ENCODE measurements at regions not wholly inside any gene's neighbourhood (a gene's known extent, or its start where the extent isn't known, plus 50 kb on each side); places are given as distances from the start of the nearest gene placed in this dataset.
A peak's percentile ranks its signal among the peaks of the same experiment; 100 is the strongest.

GRCh38 chr16:73978407-73978784 is 318.2 kb upstream of the PSMD7 start:
- H3K27ac ChIP-seq (ENCODE audit: low read depth in 1 of 2, low read length in 1 of 2), result no peak overlapping the region
- H3K4me3 ChIP-seq (ENCODE audit: low read length in 2 of 2), result no peak overlapping the region
- H3K4me1 ChIP-seq (ENCODE audit: control insufficient read depth in 2 of 2, insufficient read depth in 2 of 2, low read length in 2 of 2), result no peaks in the 10 kb centered on the region
- H3K9me3 ChIP-seq (ENCODE audit: control insufficient read depth in 2 of 2, insufficient read depth in 1 of 2, low read length in 1 of 2), result no peaks in the 10 kb centered on the region
- no peak for DNase-seq (ENCODE audit: low read depth in 6 of 9, low spot score in 9 of 9)
- no peaks in the 10 kb centered on the region for H3K36me3 ChIP-seq (ENCODE audit: control insufficient read depth in 2 of 2, insufficient read depth in 2 of 2, low read length in 1 of 2)
- H3K27me3 ChIP-seq (ENCODE audit: control insufficient read depth in 2 of 2, insufficient read depth in 1 of 2, low read length in 1 of 2), result no peaks in the 10 kb centered on the region
- WGBS, result 96% methylated on average over 5 of the region's 5 CpGs

- 85% methylated on average over 3 of the region's 3 CpGs for WGBS
- no peak overlapping the region for H3K4me3 ChIP-seq (ENCODE audit: low read length in 2 of 2)
- no peaks in the 10 kb centered on the region for H3K9me3 ChIP-seq (ENCODE audit: control insufficient read depth in 2 of 2, insufficient read depth in 1 of 2, low read length in 1 of 2)
- DNase-seq (ENCODE audit: low read depth in 6 of 9, low spot score in 9 of 9), result no peak
- H3K36me3 ChIP-seq (ENCODE audit: control insufficient read depth in 2 of 2, insufficient read depth in 2 of 2, low read length in 1 of 2), result no peaks in the 10 kb centered on the region
- no peaks in the 10 kb centered on the region for H3K27me3 ChIP-seq (ENCODE audit: control insufficient read depth in 2 of 2, insufficient read depth in 1 of 2, low read length in 1 of 2)
- H3K27ac ChIP-seq (ENCODE audit: low read depth in 1 of 2, low read length in 1 of 2), result no peak overlapping the region
- no peaks in the 10 kb centered on the region for H3K4me1 ChIP-seq (ENCODE audit: control insufficient read depth in 2 of 2, insufficient read depth in 2 of 2, low read length in 2 of 2)
These were observed 320.0 kb upstream of the PSMD7 start for GRCh38 chr16:73976644-73977043.

- no peaks in the 10 kb centered on the region for H3K9me3 ChIP-seq (ENCODE audit: control insufficient read depth in 2 of 2, insufficient read depth in 1 of 2, low read length in 1 of 2)
- no peaks in the 10 kb centered on the region for H3K4me1 ChIP-seq (ENCODE audit: control insufficient read depth in 2 of 2, insufficient read depth in 2 of 2, low read length in 2 of 2)
- H3K4me3 ChIP-seq (ENCODE audit: low read length in 2 of 2), result no peak overlapping the region
- 75% methylated on average over 4 of the region's 4 CpGs for WGBS
- no peak overlapping the region for H3K27ac ChIP-seq (ENCODE audit: low read depth in 1 of 2, low read length in 1 of 2)
- DNase-seq (ENCODE audit: low read depth in 6 of 9, low spot score in 9 of 9), result no peak
- no peaks in the 10 kb centered on the region for H3K36me3 ChIP-seq (ENCODE audit: control insufficient read depth in 2 of 2, insufficient read depth in 2 of 2, low read length in 1 of 2)
- no peaks in the 10 kb centered on the region for H3K27me3 ChIP-seq (ENCODE audit: control insufficient read depth in 2 of 2, insufficient read depth in 1 of 2, low read length in 1 of 2)
These were observed 323.4 kb upstream of the PSMD7 start for GRCh38 chr16:73973174-73973573.

GRCh38 chr16:73966851-73967250 is 329.8 kb upstream of the PSMD7 start:
- Histone ChIP-seq H3K27me3 (ENCODE audit: control insufficient read depth in 2 of 2, insufficient read depth in 1 of 2, low read length in 1 of 2) (no peaks in the 10 kb centered on the region), H3K27ac (ENCODE audit: low read depth in 1 of 2, low read length in 1 of 2) (no peak overlapping the region), H3K4me1 (ENCODE audit: control insufficient read depth in 2 of 2, insufficient read depth in 2 of 2, low read length in 2 of 2) (no peaks in the 10 kb centered on the region), H3K36me3 (ENCODE audit: control insufficient read depth in 2 of 2, insufficient read depth in 2 of 2, low read length in 1 of 2) (no peaks in the 10 kb centered on the region), H3K4me3 (ENCODE audit: low read length in 2 of 2) (no peak overlapping the region), H3K9me3 (ENCODE audit: control insufficient read depth in 2 of 2, insufficient read depth in 1 of 2, low read length in 1 of 2) (no peaks in the 10 kb centered on the region)
- no peak for DNase-seq (ENCODE audit: low read depth in 6 of 9, low spot score in 9 of 9)
- WGBS, result 88% methylated on average over 5 of the region's 5 CpGs

GRCh38 chr16:73965591-73965990 is 331.0 kb upstream of the PSMD7 start:
- Histone ChIP-seq H3K36me3 (ENCODE audit: control insufficient read depth in 2 of 2, insufficient read depth in 2 of 2, low read length in 1 of 2) (no peaks in the 10 kb centered on the region), H3K9me3 (ENCODE audit: control insufficient read depth in 2 of 2, insufficient read depth in 1 of 2, low read length in 1 of 2) (no peaks in the 10 kb centered on the region), H3K27me3 (ENCODE audit: control insufficient read depth in 2 of 2, insufficient read depth in 1 of 2, low read length in 1 of 2) (no peaks in the 10 kb centered on the region), H3K4me3 (ENCODE audit: low read length in 2 of 2) (no peak overlapping the region), H3K4me1 (ENCODE audit: control insufficient read depth in 2 of 2, insufficient read depth in 2 of 2, low read length in 2 of 2) (no peaks in the 10 kb centered on the region), H3K27ac (ENCODE audit: low read depth in 1 of 2, low read length in 1 of 2) (no peak overlapping the region)
- WGBS, result 98% methylated on average over 3 of the region's 3 CpGs
- DNase-seq (ENCODE audit: low read depth in 6 of 9, low spot score in 9 of 9), result no peak

- 55% methylated on average over 10 of the region's 10 CpGs for WGBS
- H3K4me3 ChIP-seq (ENCODE audit: low read length in 2 of 2), result no peak overlapping the region
- H3K4me1 ChIP-seq (ENCODE audit: control insufficient read depth in 2 of 2, insufficient read depth in 2 of 2, low read length in 2 of 2), result no peaks in the 10 kb centered on the region
- H3K36me3 ChIP-seq (ENCODE audit: control insufficient read depth in 2 of 2, insufficient read depth in 2 of 2, low read length in 1 of 2), result no peaks in the 10 kb centered on the region
- H3K27me3 ChIP-seq (ENCODE audit: control insufficient read depth in 2 of 2, insufficient read depth in 1 of 2, low read length in 1 of 2), result no peaks in the 10 kb centered on the region
- H3K27ac ChIP-seq (ENCODE audit: low read depth in 1 of 2, low read length in 1 of 2), result no peak overlapping the region
- peak; percentile 8 to 70 (median 41) for DNase-seq (ENCODE audit: low read depth in 6 of 9, low spot score in 9 of 9)
- no peaks in the 10 kb centered on the region for H3K9me3 ChIP-seq (ENCODE audit: control insufficient read depth in 2 of 2, insufficient read depth in 1 of 2, low read length in 1 of 2)
These were observed 339.8 kb upstream of the PSMD7 start for GRCh38 chr16:73956587-73957494.

GRCh38 chr16:73955702-73956101 is 340.9 kb upstream of the PSMD7 start:
- Histone ChIP-seq H3K4me1 (ENCODE audit: control insufficient read depth in 2 of 2, insufficient read depth in 2 of 2, low read length in 2 of 2) (no peaks in the 10 kb centered on the region), H3K27ac (ENCODE audit: low read depth in 1 of 2, low read length in 1 of 2) (no peak overlapping the region), H3K9me3 (ENCODE audit: control insufficient read depth in 2 of 2, insufficient read depth in 1 of 2, low read length in 1 of 2) (no peaks in the 10 kb centered on the region), H3K36me3 (ENCODE audit: control insufficient read depth in 2 of 2, insufficient read depth in 2 of 2, low read length in 1 of 2) (no peaks in the 10 kb centered on the region), H3K4me3 (ENCODE audit: low read length in 2 of 2) (no peak overlapping the region), H3K27me3 (ENCODE audit: control insufficient read depth in 2 of 2, insufficient read depth in 1 of 2, low read length in 1 of 2) (no peaks in the 10 kb centered on the region)
- WGBS, result 93% methylated on average over 11 of the region's 11 CpGs
- DNase-seq (ENCODE audit: low read depth in 6 of 9, low spot score in 9 of 9), result no peak

- no peaks in the 10 kb centered on the region for H3K27me3 ChIP-seq (ENCODE audit: control insufficient read depth in 2 of 2, insufficient read depth in 1 of 2, low read length in 1 of 2)
- H3K4me3 ChIP-seq (ENCODE audit: low read length in 2 of 2), result no peak overlapping the region
- WGBS, result 91% methylated on average over 1 of the region's 1 CpG
These were observed 341.4 kb upstream of the PSMD7 start for GRCh38 chr16:73955255-73955654.

GRCh38 chr16:73951481-73951880 is 345.1 kb upstream of the PSMD7 start:
- 68% methylated on average over 3 of the region's 3 CpGs for WGBS

More at GRCh38 chr16:73955255-73955654, 341.4 kb upstream of the PSMD7 start:
- DNase-seq (ENCODE audit: low read depth in 6 of 9, low spot score in 9 of 9), result no peak
- Histone ChIP-seq H3K27ac (ENCODE audit: low read depth in 1 of 2, low read length in 1 of 2) (no peak overlapping the region), H3K9me3 (ENCODE audit: control insufficient read depth in 2 of 2, insufficient read depth in 1 of 2, low read length in 1 of 2) (no peaks in the 10 kb centered on the region), H3K4me1 (ENCODE audit: control insufficient read depth in 2 of 2, insufficient read depth in 2 of 2, low read length in 2 of 2) (no peaks in the 10 kb centered on the region), H3K36me3 (ENCODE audit: control insufficient read depth in 2 of 2, insufficient read depth in 2 of 2, low read length in 1 of 2) (no peaks in the 10 kb centered on the region)

More at GRCh38 chr16:73951481-73951880, 345.1 kb upstream of the PSMD7 start:
- Histone ChIP-seq H3K27ac (ENCODE audit: low read depth in 1 of 2, low read length in 1 of 2) (no peak overlapping the region), H3K4me3 (ENCODE audit: low read length in 2 of 2) (no peak overlapping the region), H3K27me3 (ENCODE audit: control insufficient read depth in 2 of 2, insufficient read depth in 1 of 2, low read length in 1 of 2) (no peaks in the 10 kb centered on the region), H3K4me1 (ENCODE audit: control insufficient read depth in 2 of 2, insufficient read depth in 2 of 2, low read length in 2 of 2) (no peaks in the 10 kb centered on the region), H3K9me3 (ENCODE audit: control insufficient read depth in 2 of 2, insufficient read depth in 1 of 2, low read length in 1 of 2) (no peaks in the 10 kb centered on the region), H3K36me3 (ENCODE audit: control insufficient read depth in 2 of 2, insufficient read depth in 2 of 2, low read length in 1 of 2) (no peaks in the 10 kb centered on the region)
- peak in 2 of 9 donors; percentile 5 to 11 for DNase-seq (ENCODE audit: low read depth in 6 of 9, low spot score in 9 of 9)

Measured in thymus (tissue), 11 donors.